Hematopoietic multipotent progenitor cell (in vitro differentiated cells): ENCODE measurements at regions not wholly inside any gene's neighbourhood (a gene's known extent, or its start where the extent isn't known, plus 50 kb on each side); places are given as distances from the start of the nearest gene placed in this dataset.

Source experiments
- DNase-seq, 3 donors: peaks; one replicate each; pipeline ENCODE4 v3.0.0-alpha.2; 2011 to 2015; ENCODE audit warnings: low read depth in 2 of 3, low spot score in 2 of 3

GRCh38 chr3:63042833-63043232 lies 167.6 kb upstream of the CADPS start:
- no peak for DNase-seq

GRCh38 chr3:63043631-63044030 lies 168.4 kb upstream of the CADPS start:
- no peak for DNase-seq

GRCh38 chr3:63046152-63046551 lies 170.9 kb upstream of the CADPS start:
- DNase-seq: no peak

- no peak for DNase-seq
Measured at GRCh38 chr3:63046580-63046979, 171.4 kb upstream of the CADPS start.

- no peak for DNase-seq
Measured at GRCh38 chr3:63047068-63047467, 171.9 kb upstream of the CADPS start.

- DNase-seq: no peak
Measured at GRCh38 chr3:63048367-63049326, 173.4 kb upstream of the CADPS start.

- no peak for DNase-seq
Measured at GRCh38 chr3:63050548-63051177, 175.4 kb upstream of the CADPS start.

- DNase-seq: no peak
Measured at GRCh38 chr3:63051920-63052319, 176.7 kb upstream of the CADPS start.

GRCh38 chr3:63056932-63057331 lies 181.7 kb upstream of the CADPS start:
- DNase-seq: no peak

- DNase-seq: no peak
Measured at GRCh38 chr3:63060412-63060811, 185.2 kb upstream of the CADPS start.

GRCh38 chr3:63061449-63061848 lies 186.2 kb upstream of the CADPS start:
- no peak for DNase-seq

GRCh38 chr3:63064209-63064755 lies 189.1 kb upstream of the CADPS start:
- DNase-seq: no peak

GRCh38 chr3:63067999-63068645 lies 192.9 kb upstream of the CADPS start:
- DNase-seq: peak in 2 of 3 donors; percentile 19 to 45

- DNase-seq: no peak
Measured at GRCh38 chr3:63069806-63070475, 194.7 kb upstream of the CADPS start.

- DNase-seq: no peak
Measured at GRCh38 chr3:63070476-63070810, 195.2 kb upstream of the CADPS start.

- DNase-seq: no peak
Measured at GRCh38 chr3:63076357-63076756, 201.1 kb upstream of the CADPS start.

- no peak for DNase-seq
Measured at GRCh38 chr3:63086190-63086589, 191.9 kb upstream of the SYNPR start.

GRCh38 chr3:63089007-63089750 lies 188.9 kb upstream of the SYNPR start:
- DNase-seq: no peak

GRCh38 chr3:63089751-63090132 lies 188.4 kb upstream of the SYNPR start:
- no peak for DNase-seq

GRCh38 chr3:63090656-63091055 lies 187.5 kb upstream of the SYNPR start:
- no peak for DNase-seq
